BE2C (cell line): ENCODE measurements at regions not wholly inside any gene's neighbourhood (a gene's known extent, or its start where the extent isn't known, plus 50 kb on each side); places are given as distances from the start of the nearest gene placed in this dataset.

Experiments used
- DNase-seq: peaks from one replicate; pipeline ENCODE4 v3.0.0-alpha.2; 2020
- H3K27me3 ChIP-seq: fragments of 250-450 bp; sonication (Bioruptor Pico); 2 replicates; pipeline ENCODE4 v1.5.1; 2020; ENCODE audit warnings: mild to moderate bottlenecking
- H3K36me3 ChIP-seq: fragments of 250-450 bp; sonication (Bioruptor Pico); 2 replicates; pipeline ENCODE4 v1.5.1; 2020; ENCODE audit warnings: mild to moderate bottlenecking
- H3K4me1 ChIP-seq: fragments of 250-450 bp; sonication (Bioruptor Pico); 2 replicates; pipeline ENCODE4 v1.5.1; 2020
- H3K4me3 ChIP-seq: 2 replicates; pipeline ENCODE4 v1.5.1; 2011; ENCODE audit warnings: low read depth, low read length
- H3K9me3 ChIP-seq: fragments of 250-450 bp; sonication (Bioruptor Pico); 2 replicates; pipeline ENCODE4 v1.5.1; 2020
- CTCF ChIP-seq: IDR thresholded peaks from 2 replicates; pipeline ENCODE4 v1.5.1; 2012; ENCODE audit warnings: mild to moderate bottlenecking, low read depth, low read length

- H3K27me3 ChIP-seq, result no peaks in the 10 kb centered on the region
- no peaks in the 10 kb centered on the region for H3K36me3 ChIP-seq
- no peak overlapping the region for H3K4me3 ChIP-seq
- H3K4me1 ChIP-seq, result no peaks in the 10 kb centered on the region
- no peak for DNase-seq
- no peak for TF ChIP-seq CTCF
- H3K9me3 ChIP-seq, result no peaks in the 10 kb centered on the region
Measured at GRCh38 chr4:123802933-123803332, 406.3 kb downstream of the SPRY1 start.

GRCh38 chr4:123804196-123804721 lies 407.7 kb downstream of the SPRY1 start:
- H3K36me3 ChIP-seq, result no peaks in the 10 kb centered on the region
- TF ChIP-seq CTCF, result no peak
- no peak for DNase-seq
- H3K9me3 ChIP-seq, result no peaks in the 10 kb centered on the region
- no peak overlapping the region for H3K4me3 ChIP-seq
- H3K27me3 ChIP-seq, result no peaks in the 10 kb centered on the region
- H3K4me1 ChIP-seq, result no peaks in the 10 kb centered on the region

DNA sequence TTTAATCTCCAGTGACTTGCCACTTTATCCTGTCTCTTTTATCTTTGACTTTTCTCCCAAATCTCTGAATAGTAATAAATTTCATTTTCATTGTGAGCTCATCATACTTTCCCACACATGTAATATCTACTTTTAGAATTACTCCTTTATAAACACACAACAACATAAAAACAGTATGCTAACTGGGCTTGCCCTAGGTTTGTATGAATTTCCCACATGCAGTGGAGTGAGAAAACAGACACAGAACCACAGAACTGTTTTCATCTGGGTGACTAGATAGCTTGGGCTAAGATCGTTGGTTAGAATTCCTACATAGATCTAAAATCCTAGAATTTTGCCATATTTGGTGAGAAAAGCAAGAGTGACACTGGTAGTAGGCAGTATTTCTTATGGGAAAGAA lies 409.5 kb downstream of the SPRY1 start:
- no peak for DNase-seq
- TF ChIP-seq CTCF, result no peak
- Histone ChIP-seq H3K36me3 (no peaks in the 10 kb centered on the region), H3K27me3 (no peaks in the 10 kb centered on the region), H3K9me3 (no peaks in the 10 kb centered on the region), H3K4me3 (no peak overlapping the region), H3K4me1 (no peaks in the 10 kb centered on the region)

- H3K4me3 ChIP-seq, result no peak overlapping the region
- no peaks in the 10 kb centered on the region for H3K36me3 ChIP-seq
- no peaks in the 10 kb centered on the region for H3K9me3 ChIP-seq
- no peaks in the 10 kb centered on the region for H3K27me3 ChIP-seq
- no peak for DNase-seq
- TF ChIP-seq CTCF, result no peak
- no peaks in the 10 kb centered on the region for H3K4me1 ChIP-seq
Measured at GRCh38 chr4:123807187-123807586, 410.6 kb downstream of the SPRY1 start.

DNA sequence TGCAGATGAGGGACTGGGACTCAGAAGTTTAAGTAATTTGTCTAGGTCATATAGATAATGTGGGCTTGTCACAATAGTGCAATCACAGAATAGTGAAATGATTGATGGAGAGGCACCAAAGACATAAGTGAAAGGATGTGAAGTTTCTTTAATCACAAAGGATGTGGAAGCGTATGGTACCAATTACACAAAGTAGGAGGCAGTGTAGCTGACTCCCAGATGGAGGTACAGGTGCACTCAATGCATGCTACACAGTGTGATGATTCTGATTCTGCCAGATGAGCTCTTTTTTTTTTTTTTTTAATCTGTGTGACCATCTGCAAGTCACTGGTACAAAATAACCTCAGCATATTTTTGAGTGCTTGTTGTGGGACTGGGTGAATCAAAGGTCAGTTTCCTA lies 411.3 kb downstream of the SPRY1 start:
- no peaks in the 10 kb centered on the region for H3K9me3 ChIP-seq
- DNase-seq, result no peak
- no peak overlapping the region for H3K4me3 ChIP-seq
- no peak for TF ChIP-seq CTCF
- no peaks in the 10 kb centered on the region for H3K27me3 ChIP-seq
- no peaks in the 10 kb centered on the region for H3K4me1 ChIP-seq
- no peaks in the 10 kb centered on the region for H3K36me3 ChIP-seq

GRCh38 chr4:123809864-123810263 lies 413.3 kb downstream of the SPRY1 start:
- H3K4me1 ChIP-seq, result no peaks in the 10 kb centered on the region

More at GRCh38 chr4:123809864-123810263, 413.3 kb downstream of the SPRY1 start:
- Histone ChIP-seq H3K36me3 (no peaks in the 10 kb centered on the region), H3K4me3 (no peak overlapping the region), H3K9me3 (no peaks in the 10 kb centered on the region), H3K27me3 (no peaks in the 10 kb centered on the region)
- DNase-seq, result no peak
- TF ChIP-seq CTCF, result no peak
